ENCODE measurements at regions not wholly inside any gene's neighbourhood (a gene's known extent, or its start where the extent isn't known, plus 50 kb on each side); places are given as distances from the start of the nearest gene placed in this dataset.

GRCh38 chr3:76352051-76352450, 566.7 kb upstream of the ZNF717 start:
- DNase-seq: no peak

- no peak for DNase-seq
These were observed 567.3 kb upstream of the ZNF717 start for GRCh38 chr3:76352511-76353284.

- no peak for DNase-seq
These were observed 568.3 kb upstream of the ZNF717 start for GRCh38 chr3:76353683-76354082.

GRCh38 chr3:76361010-76361409, 575.7 kb upstream of the ZNF717 start:
- no peak for DNase-seq

- DNase-seq: no peak
These were observed 577.3 kb upstream of the ZNF717 start for GRCh38 chr3:76362643-76363042.

GRCh38 chr3:76365275-76365674, 579.9 kb upstream of the ZNF717 start:
- DNase-seq: no peak

- DNase-seq: no peak
These were observed 581.9 kb upstream of the ZNF717 start for GRCh38 chr3:76367281-76367680.

- no peak for DNase-seq
These were observed 583.8 kb upstream of the ZNF717 start for GRCh38 chr3:76369170-76369569.

GRCh38 chr3:76370749-76371520, 585.6 kb upstream of the ZNF717 start:
- DNase-seq: no peak

GRCh38 chr3:76372497-76372896, 587.1 kb upstream of the ZNF717 start:
- DNase-seq: no peak

GRCh38 chr3:76377074-76377473, 591.7 kb upstream of the ZNF717 start:
- no peak for DNase-seq

- no peak for DNase-seq
These were observed 593.4 kb upstream of the ZNF717 start for GRCh38 chr3:76378789-76379188.

GRCh38 chr3:76383781-76384180, 598.4 kb upstream of the ZNF717 start:
- no peak for DNase-seq

GRCh38 chr3:76387000-76387399, 601.7 kb upstream of the ZNF717 start:
- DNase-seq: no peak

GRCh38 chr3:76400141-76400540, 614.8 kb upstream of the ZNF717 start:
- no peak for DNase-seq

GRCh38 chr3:76402926-76403325, 617.6 kb upstream of the ZNF717 start:
- DNase-seq: no peak

GRCh38 chr3:76403556-76403955, 618.2 kb upstream of the ZNF717 start:
- DNase-seq: no peak

- no peak for DNase-seq
These were observed 619.8 kb upstream of the ZNF717 start for GRCh38 chr3:76405196-76405595.

GRCh38 chr3:76410762-76411281, 625.5 kb upstream of the ZNF717 start:
- DNase-seq: no peak

GRCh38 chr3:76415384-76415783, 624.5 kb upstream of the ROBO2 start:
- DNase-seq: no peak

- no peak for DNase-seq
These were observed 610.2 kb upstream of the ROBO2 start for GRCh38 chr3:76429581-76430177.

- no peak for DNase-seq
These were observed 607.5 kb upstream of the ROBO2 start for GRCh38 chr3:76432396-76432795.

GRCh38 chr3:76436894-76437293, 603.0 kb upstream of the ROBO2 start:
- DNase-seq: no peak

- DNase-seq: no peak
These were observed 600.9 kb upstream of the ROBO2 start for GRCh38 chr3:76438971-76439370.

Measured in NCI-H1105 (cell line).